GM23338 (cell line): ENCODE measurements at regions not wholly inside any gene's neighbourhood (a gene's known extent, or its start where the extent isn't known, plus 50 kb on each side); places are given as distances from the start of the nearest gene placed in this dataset.

Experiments used
- CTCF ChIP-seq, 2 experiments: fragments of 200-600 bp in 1 of 2; sonication (generic) in 1 of 2; conservative IDR thresholded peaks; 2 replicates each; pipeline versions ENCODE4 v1.5.1 to v1.6.1; 2016 to 2017; ENCODE audit warnings: antibody characterized with exemption in 2 of 2, low read depth in 2 of 2, mild to moderate bottlenecking in 2 of 2, moderate library complexity in 1 of 2
- ETS1 ChIP-seq: IDR thresholded peaks from 2 replicates; pipeline ENCODE4 v1.6.1; 2016; ENCODE audit warnings: antibody characterized with exemption
- EZH2 ChIP-seq: fragments of 200-600 bp; sonication (generic); IDR thresholded peaks from one replicate; pipeline ENCODE4 v1.8.0; 2017; ENCODE audit warnings: antibody characterized with exemption, mild to moderate bottlenecking, low read depth; ENCODE audit not compliant: unreplicated experiment
- EZH2phosphoT487 ChIP-seq: fragments of 200-600 bp; sonication (generic); IDR thresholded peaks from one replicate; pipeline ENCODE4 v1.8.1; 2018; ENCODE audit warnings: antibody characterized with exemption; ENCODE audit not compliant: unreplicated experiment
- POLR2AphosphoS5 ChIP-seq: IDR thresholded peaks from 2 replicates; pipeline ENCODE4 v1.6.1; 2016; ENCODE audit warnings: antibody characterized with exemption, low read depth
- ZNF462 ChIP-seq: fragments of 250-450 bp; sonication (Bioruptor Pico); IDR thresholded peaks from 2 replicates; pipeline ENCODE4 v1.5.0; 2020; ENCODE audit warnings: mild to moderate bottlenecking, moderate library complexity

GRCh38 chr4:99714179-99714578, 56.6 kb upstream of the C4orf54 start:
- TF ChIP-seq CTCF (conservative IDR thresholded peaks at IDR 0.05; ENCODE audit: low read depth in 2 of 2) (no peak), EZH2phosphoT487 (no peak), POLR2AphosphoS5 (no peak), EZH2 (no peak), ZNF462 (CRISPR knock-in tag) (no peak), ETS1 (no peak)
